ENCODE measurements at regions not wholly inside any gene's neighbourhood (a gene's known extent, or its start where the extent isn't known, plus 50 kb on each side); places are given as distances from the start of the nearest gene placed in this dataset.
"Not testable (repeated sequence)": the region's sequence is repeated elsewhere in the genome, so short reads cannot be mapped to it uniquely, and the experiment has no call there.

DNA sequence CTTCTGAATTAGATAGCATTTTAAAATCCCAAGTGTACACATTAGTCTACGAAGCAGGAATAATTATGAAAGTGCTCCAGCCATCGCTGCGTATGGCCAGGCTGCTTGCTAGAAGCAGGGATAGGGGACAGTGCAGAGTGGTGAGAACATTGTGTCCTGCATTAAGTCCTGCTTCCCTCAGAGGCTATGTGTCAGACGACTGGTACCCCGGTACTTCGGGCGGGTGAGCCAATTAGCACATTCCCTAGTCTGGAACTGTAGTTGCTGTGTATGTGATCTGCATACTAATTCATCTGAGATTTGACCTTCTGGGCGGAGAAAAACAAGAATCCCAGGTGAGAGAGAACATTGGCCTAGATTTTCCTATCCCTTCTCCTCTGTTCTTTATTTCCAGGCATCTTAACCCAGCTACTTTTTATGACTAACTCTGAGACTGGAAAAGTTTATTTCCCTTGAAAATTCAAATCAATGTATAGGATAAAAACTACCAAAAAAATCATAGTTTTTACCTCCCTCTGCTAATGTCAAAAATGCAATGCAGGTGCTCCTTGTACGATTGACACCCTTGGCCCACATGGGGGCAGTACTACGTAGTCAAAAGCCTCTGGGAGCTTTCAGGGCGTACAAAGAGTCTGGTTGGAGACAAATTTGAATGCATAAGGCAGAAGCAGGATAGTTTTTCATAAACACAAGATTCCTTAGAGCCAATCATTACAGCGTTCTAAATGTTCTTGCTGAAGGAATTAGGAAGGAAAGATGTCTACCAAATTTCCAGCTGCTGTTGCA lies 764.3 kb downstream of the NOVA1 start:
- H3K27ac ChIP-seq, result no peak overlapping the region
- no peak overlapping the region for H3K4me3 ChIP-seq (ENCODE audit: low read depth, low read length)
- TF ChIP-seq, protein P1, sequence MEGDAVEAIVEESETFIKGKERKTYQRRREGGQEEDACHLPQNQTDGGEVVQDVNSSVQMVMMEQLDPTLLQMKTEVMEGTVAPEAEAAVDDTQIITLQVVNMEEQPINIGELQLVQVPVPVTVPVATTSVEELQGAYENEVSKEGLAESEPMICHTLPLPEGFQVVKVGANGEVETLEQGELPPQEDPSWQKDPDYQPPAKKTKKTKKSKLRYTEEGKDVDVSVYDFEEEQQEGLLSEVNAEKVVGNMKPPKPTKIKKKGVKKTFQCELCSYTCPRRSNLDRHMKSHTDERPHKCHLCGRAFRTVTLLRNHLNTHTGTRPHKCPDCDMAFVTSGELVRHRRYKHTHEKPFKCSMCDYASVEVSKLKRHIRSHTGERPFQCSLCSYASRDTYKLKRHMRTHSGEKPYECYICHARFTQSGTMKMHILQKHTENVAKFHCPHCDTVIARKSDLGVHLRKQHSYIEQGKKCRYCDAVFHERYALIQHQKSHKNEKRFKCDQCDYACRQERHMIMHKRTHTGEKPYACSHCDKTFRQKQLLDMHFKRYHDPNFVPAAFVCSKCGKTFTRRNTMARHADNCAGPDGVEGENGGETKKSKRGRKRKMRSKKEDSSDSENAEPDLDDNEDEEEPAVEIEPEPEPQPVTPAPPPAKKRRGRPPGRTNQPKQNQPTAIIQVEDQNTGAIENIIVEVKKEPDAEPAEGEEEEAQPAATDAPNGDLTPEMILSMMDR (IDR thresholded peaks at IDR 0.05; ENCODE audit: low read depth, low read length, missing control alignments), result peak; percentile 40
- no peaks in the 10 kb centered on the region for H3K27me3 ChIP-seq (replicated peaks)
- H3K36me3 ChIP-seq (replicated peaks), result no peaks in the 10 kb centered on the region
- in situ Hi-C loops (cut with HindIII; ENCODE audit: low pct_ligation_motif_present, low sequenced_read_pairs), result no loop called here
- peak; percentile 7 for DNase-seq

DNA sequence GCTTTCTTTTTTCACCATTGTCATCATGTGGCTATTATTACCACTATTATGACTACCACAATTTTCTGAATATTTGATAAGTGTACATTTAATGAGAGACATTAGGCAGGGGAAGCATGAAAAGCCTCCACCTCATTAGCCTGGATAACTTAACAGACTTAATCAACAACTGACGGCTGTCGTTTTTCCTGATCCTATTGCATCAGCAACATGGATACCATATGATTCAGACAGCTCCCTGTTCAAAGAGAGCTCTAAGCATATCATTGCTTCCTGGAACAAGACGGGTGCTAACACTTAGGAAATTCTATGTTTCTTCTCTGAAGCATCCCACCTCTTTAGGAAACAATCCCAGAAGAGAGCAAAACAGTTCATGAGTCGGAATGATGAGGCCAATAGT lies 765.2 kb downstream of the NOVA1 start:
- Histone ChIP-seq H3K27me3 (replicated peaks) (no peaks in the 10 kb centered on the region), H3K27ac (no peak overlapping the region), H3K36me3 (replicated peaks) (no peaks in the 10 kb centered on the region), H3K4me3 (ENCODE audit: low read depth, low read length) (no peak overlapping the region)
- in situ Hi-C loops (cut with HindIII; ENCODE audit: low pct_ligation_motif_present, low sequenced_read_pairs), result no loop called here
- TF ChIP-seq, protein P1 (IDR thresholded peaks at IDR 0.05; ENCODE audit: low read depth, low read length, missing control alignments), result no peak
- DNase-seq, result no peak

- H3K36me3 ChIP-seq (replicated peaks), result no peaks in the 10 kb centered on the region
- no peak overlapping the region for H3K27ac ChIP-seq
- TF ChIP-seq, protein P1 (IDR thresholded peaks at IDR 0.05; ENCODE audit: low read depth, low read length, missing control alignments), result no peak
- no peak for DNase-seq
- H3K4me3 ChIP-seq (ENCODE audit: low read depth, low read length), result no peak overlapping the region
- in situ Hi-C loops (cut with HindIII; ENCODE audit: low pct_ligation_motif_present, low sequenced_read_pairs), result no loop called here
- no peaks in the 10 kb centered on the region for H3K27me3 ChIP-seq (replicated peaks)
Measured at GRCh38 chr14:25828562-25828961, 769.3 kb downstream of the NOVA1 start.

DNA sequence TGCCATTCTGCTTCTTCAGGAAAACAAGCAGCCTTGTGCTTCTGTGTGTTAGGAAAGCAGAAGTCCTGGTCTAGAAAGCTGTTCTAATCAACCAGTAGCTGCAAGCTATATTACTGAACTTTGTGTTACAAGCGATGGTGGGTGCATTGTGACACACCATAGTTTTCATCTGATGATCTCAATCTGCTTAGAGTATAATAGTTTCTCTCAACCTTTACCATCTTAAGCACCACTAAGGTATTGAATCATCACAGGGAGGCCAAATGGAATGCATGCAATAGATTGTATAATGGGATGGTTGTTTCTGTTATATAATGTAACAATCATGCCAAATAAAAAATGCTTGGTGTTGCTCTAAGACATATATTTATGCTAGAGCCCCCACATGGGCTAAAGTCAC lies 771.7 kb downstream of the NOVA1 start:
- no peaks in the 10 kb centered on the region for H3K27me3 ChIP-seq (replicated peaks)

GRCh38 chr14:25820368-25820767 lies 770.4 kb upstream of the STXBP6 start:
- H3K4me3 ChIP-seq (ENCODE audit: low read depth, low read length), result no peak overlapping the region
- no peak overlapping the region for H3K27ac ChIP-seq
- no peaks in the 10 kb centered on the region for H3K36me3 ChIP-seq (replicated peaks)
- TF ChIP-seq, protein P1 (IDR thresholded peaks at IDR 0.05; ENCODE audit: low read depth, low read length, missing control alignments), result no peak
- in situ Hi-C loops (cut with HindIII; ENCODE audit: low pct_ligation_motif_present, low sequenced_read_pairs), result no loop called here
- no peak for DNase-seq
- no peaks in the 10 kb centered on the region for H3K27me3 ChIP-seq (replicated peaks)

More for the DNA sequence above, 771.7 kb downstream of the NOVA1 start:
- H3K4me3 ChIP-seq (ENCODE audit: low read depth, low read length), result no peak overlapping the region
- DNase-seq, result no peak
- no peak overlapping the region for H3K27ac ChIP-seq
- no peaks in the 10 kb centered on the region for H3K36me3 ChIP-seq (replicated peaks)
- TF ChIP-seq, protein P1 (IDR thresholded peaks at IDR 0.05; ENCODE audit: low read depth, low read length, missing control alignments), result no peak
- in situ Hi-C loops (cut with HindIII; ENCODE audit: low pct_ligation_motif_present, low sequenced_read_pairs), result no loop called here

DNA sequence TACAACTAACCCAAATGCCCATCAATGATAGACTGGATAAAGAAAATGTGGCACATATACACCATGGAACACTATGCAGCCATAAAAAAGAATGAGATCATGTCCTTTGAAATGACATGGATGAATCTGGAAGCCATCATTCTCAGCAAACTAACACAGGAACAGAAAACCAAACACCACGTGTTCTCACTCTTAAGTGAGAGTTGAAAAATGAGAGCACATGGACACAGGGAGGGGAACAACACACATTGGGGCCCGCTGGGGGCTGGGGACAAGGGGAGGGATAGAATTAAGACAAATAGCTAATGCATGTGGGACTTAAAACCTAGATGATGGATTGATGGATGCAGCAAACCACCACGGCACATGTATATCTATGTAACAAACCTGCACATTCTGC lies 764.7 kb upstream of the STXBP6 start:
- H3K27me3 ChIP-seq (replicated peaks); H3K36me3 ChIP-seq (replicated peaks); H3K4me3 ChIP-seq (ENCODE audit: low read depth, low read length); in situ Hi-C loops (cut with HindIII; ENCODE audit: low pct_ligation_motif_present, low sequenced_read_pairs); H3K27ac ChIP-seq; DNase-seq: not testable (repeated sequence)

Data from brain microvascular endothelial cell (primary cell).